Brain microvascular endothelial cell (primary cell): ENCODE measurements at regions not wholly inside any gene's neighbourhood (a gene's known extent, or its start where the extent isn't known, plus 50 kb on each side); places are given as distances from the start of the nearest gene placed in this dataset.

Source experiments
- DNase-seq: peaks from one replicate; pipeline ENCODE4 v3.0.0-alpha.2; 2020
- H3K27ac ChIP-seq: fragments of 250-450 bp; sonication (Bioruptor Pico); 2 replicates; pipeline ENCODE4 v1.5.1; 2020; ENCODE audit warnings: mild to moderate bottlenecking, moderate library complexity
- H3K27me3 ChIP-seq: fragments of 250-450 bp; sonication (Bioruptor Pico); replicated peaks from 2 replicates; pipeline ENCODE4 v1.5.1; 2020; ENCODE audit warnings: mild to moderate bottlenecking
- H3K36me3 ChIP-seq: fragments of 250-450 bp; sonication (Bioruptor Pico); replicated peaks from 2 replicates; pipeline ENCODE4 v1.5.1; 2020; ENCODE audit warnings: mild to moderate bottlenecking
- H3K4me3 ChIP-seq: 2 replicates; pipeline ENCODE4 v1.5.1; 2011; ENCODE audit warnings: low read depth, mild to moderate bottlenecking, control low read depth, low read length, moderate library complexity
- in situ Hi-C: cut with HindIII; loops from 2 replicates; pipeline ENCODE4 v1.10.0; 2017; ENCODE audit warnings: low sequenced_read_pairs, low pct_ligation_motif_present
- TF ChIP-seq, protein P1 (sequence below): IDR thresholded peaks from 2 replicates; pipeline ENCODE4 v1.5.1; 2011; ENCODE audit warnings: low read depth, mild to moderate bottlenecking, moderate library complexity, low read length, control low read depth, inconsistent platforms; ENCODE audit errors: missing control alignments

DNA sequence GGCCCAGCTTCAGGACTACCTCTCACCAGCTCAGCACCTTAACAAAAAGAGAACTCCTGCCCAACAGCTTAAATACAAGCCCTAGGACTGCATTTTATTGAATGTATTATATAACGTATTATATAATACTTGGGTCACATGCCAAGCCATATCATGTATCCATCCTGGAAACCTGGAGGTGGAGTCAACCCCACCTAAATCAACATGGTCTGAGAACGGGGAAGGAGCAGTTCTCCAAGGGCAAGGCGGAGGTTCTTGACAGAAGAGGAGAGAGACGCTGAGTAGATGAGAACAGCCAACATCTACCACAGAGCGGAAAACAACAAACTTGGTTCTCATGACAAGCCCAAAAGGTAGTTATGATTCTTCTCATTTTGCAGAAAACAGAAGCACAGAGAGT lies 163.4 kb downstream of the FGF18 start:
- Histone ChIP-seq H3K27me3 (peaks cover 9% of the 10 kb centered on the region), H3K36me3 (no peaks in the 10 kb centered on the region), H3K4me3 (no peak overlapping the region), H3K27ac (no peak overlapping the region)
- in situ Hi-C loops: no loop called here
- DNase-seq: no peak
- TF ChIP-seq, protein P1, sequence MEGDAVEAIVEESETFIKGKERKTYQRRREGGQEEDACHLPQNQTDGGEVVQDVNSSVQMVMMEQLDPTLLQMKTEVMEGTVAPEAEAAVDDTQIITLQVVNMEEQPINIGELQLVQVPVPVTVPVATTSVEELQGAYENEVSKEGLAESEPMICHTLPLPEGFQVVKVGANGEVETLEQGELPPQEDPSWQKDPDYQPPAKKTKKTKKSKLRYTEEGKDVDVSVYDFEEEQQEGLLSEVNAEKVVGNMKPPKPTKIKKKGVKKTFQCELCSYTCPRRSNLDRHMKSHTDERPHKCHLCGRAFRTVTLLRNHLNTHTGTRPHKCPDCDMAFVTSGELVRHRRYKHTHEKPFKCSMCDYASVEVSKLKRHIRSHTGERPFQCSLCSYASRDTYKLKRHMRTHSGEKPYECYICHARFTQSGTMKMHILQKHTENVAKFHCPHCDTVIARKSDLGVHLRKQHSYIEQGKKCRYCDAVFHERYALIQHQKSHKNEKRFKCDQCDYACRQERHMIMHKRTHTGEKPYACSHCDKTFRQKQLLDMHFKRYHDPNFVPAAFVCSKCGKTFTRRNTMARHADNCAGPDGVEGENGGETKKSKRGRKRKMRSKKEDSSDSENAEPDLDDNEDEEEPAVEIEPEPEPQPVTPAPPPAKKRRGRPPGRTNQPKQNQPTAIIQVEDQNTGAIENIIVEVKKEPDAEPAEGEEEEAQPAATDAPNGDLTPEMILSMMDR: no peak

DNA sequence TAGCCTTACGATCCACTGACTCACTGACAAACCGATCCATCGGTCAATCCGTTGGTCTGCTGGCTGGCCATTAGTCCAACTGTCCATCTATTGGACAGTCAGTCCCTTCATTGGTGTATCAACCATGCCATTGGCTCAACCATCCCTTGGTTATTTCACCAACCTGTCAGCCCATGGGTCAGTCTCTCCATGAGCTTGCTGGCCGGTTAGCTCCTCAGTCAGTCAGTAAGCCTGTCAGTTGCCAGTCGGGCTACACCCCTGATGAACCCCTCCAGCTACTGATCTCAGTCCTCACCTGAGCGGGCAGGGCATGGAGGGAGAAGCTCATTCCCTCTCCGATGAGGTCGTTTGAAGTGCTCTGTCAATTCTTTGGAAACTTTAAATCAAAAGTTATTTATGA lies 166.5 kb downstream of the FGF18 start:
- H3K4me3 ChIP-seq: no peak overlapping the region
- TF ChIP-seq, protein P1: no peak
- peaks cover 17% of the 10 kb centered on the region for H3K27me3 ChIP-seq
- DNase-seq: no peak
- no peak overlapping the region for H3K27ac ChIP-seq
- no peaks in the 10 kb centered on the region for H3K36me3 ChIP-seq
- in situ Hi-C loops: no loop called here

DNA sequence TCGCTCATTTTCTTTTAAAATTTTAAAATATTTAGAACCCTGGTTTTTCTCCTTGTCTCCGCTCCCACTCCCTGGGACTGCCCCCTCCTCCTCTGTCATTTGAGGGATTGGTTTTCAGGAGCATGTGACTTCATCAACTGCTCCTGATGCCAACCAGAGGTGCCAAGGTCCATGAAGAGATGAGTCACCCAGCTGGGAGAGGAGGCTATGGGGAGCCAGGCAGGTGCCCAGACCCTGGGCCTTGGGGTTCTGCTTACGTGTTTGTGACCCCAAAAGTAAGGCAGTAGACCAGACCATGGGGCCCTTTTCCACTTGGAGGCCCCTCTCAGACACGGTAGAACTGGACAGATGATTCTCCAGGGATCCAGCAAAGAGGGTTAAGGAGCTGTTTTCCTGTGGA lies 167.0 kb downstream of the FGF18 start:
- no peak for DNase-seq
- TF ChIP-seq, protein P1: no peak
- in situ Hi-C loops: no loop called here
- Histone ChIP-seq H3K36me3 (no peaks in the 10 kb centered on the region), H3K27ac (no peak overlapping the region), H3K27me3 (peaks cover 17% of the 10 kb centered on the region), H3K4me3 (no peak overlapping the region)

DNA sequence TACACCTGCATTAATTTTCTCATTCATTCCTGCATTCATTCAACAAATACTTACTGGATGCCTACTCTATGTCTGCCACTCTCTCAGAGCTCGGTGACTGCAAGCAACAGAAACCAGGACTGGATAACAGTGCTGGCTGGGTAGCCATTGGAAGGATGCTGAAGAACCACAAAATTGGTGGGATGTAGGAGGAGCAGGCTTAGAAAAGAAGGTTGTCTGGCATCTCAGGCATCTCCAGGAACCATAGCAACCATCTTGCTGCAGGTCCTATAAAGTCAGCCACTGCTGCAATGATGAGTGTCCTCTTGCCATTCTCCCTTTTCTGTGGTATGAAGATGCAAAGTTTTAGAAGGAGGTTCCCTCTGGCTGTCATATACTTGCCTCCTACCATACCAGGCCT lies 168.6 kb downstream of the FGF18 start:
- Histone ChIP-seq H3K36me3 (no peaks in the 10 kb centered on the region), H3K27me3 (peaks cover 10% of the 10 kb centered on the region), H3K4me3 (no peak overlapping the region), H3K27ac (no peak overlapping the region)
- TF ChIP-seq, protein P1: no peak
- DNase-seq: no peak
- in situ Hi-C loops: no loop called here

DNA sequence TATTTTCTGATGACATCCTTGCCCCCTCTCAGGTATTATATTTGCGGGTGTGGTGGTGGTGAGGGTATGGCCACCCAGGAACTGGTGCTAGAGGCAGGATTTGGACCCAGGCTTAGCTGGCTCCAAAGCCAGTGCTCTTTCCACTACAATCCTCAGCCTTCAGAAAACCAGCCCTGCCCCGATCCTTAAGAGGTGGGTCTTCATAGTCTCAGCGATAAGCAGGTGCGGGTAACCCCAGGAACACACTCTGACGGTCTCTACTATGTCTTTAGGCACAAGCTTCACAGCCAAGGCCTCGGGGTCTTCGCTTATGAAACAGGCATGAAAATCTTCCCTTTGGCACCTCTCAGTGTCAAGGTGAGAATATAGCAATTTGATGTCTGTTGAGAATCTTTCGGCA lies 169.3 kb downstream of the FGF18 start:
- no peak for DNase-seq

DNA sequence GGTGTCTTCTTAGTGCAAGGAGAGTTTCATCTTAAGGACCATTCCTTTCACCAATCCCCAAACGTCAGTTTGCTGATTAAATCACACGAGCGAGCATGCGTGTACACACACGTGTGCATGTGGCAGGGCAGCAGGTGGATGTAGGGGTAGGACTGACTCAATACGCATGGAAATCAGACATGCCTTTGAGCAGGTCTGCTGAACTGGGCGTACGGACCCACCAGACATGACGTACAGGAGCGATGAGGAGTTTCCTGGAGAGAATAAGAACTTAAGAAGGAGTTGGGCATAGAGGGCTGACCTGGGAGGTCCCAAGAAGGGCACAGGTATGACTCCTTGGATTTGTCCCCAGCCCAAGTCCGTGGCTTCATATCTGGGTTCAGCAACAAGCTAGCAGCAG lies 170.0 kb downstream of the FGF18 start:
- DNase-seq: no peak
- H3K36me3 ChIP-seq: no peaks in the 10 kb centered on the region
- no peak overlapping the region for H3K27ac ChIP-seq
- in situ Hi-C loops: no loop called here
- peaks cover 9% of the 10 kb centered on the region for H3K27me3 ChIP-seq
- H3K4me3 ChIP-seq: no peak overlapping the region
- TF ChIP-seq, protein P1: no peak

More for the DNA sequence above, 169.3 kb downstream of the FGF18 start:
- Histone ChIP-seq H3K27ac (no peak overlapping the region), H3K27me3 (peaks cover 10% of the 10 kb centered on the region), H3K4me3 (no peak overlapping the region), H3K36me3 (no peaks in the 10 kb centered on the region)
- TF ChIP-seq, protein P1: no peak
- in situ Hi-C loops: no loop called here
